HG03175 (cell line): ENCODE measurements at regions not wholly inside any gene's neighbourhood (a gene's known extent, or its start where the extent isn't known, plus 50 kb on each side); places are given as distances from the start of the nearest gene placed in this dataset.

ENCODE experiments used
- ATAC-seq: cut with Tn5 transposase; IDR thresholded peaks from one replicate; pipeline ENCODE4 v1.9.1; 2021; ENCODE audit warnings: mild to moderate bottlenecking, moderate library complexity; ENCODE audit not compliant: unreplicated experiment

GRCh38 chr3:113094337-113095221 is 103.8 kb downstream of the GTPBP8 start:
- ATAC-seq: no peak

GRCh38 chr3:113096188-113096892 is 105.6 kb downstream of the GTPBP8 start:
- ATAC-seq: no peak

GRCh38 chr3:113097960-113098447 is 107.2 kb downstream of the GTPBP8 start:
- no peak for ATAC-seq

- ATAC-seq: no peak
Measured at GRCh38 chr3:113100063-113100462, 109.3 kb downstream of the GTPBP8 start.

GRCh38 chr3:113103588-113103987 is 107.8 kb upstream of the BOC start:
- ATAC-seq: no peak

DNA sequence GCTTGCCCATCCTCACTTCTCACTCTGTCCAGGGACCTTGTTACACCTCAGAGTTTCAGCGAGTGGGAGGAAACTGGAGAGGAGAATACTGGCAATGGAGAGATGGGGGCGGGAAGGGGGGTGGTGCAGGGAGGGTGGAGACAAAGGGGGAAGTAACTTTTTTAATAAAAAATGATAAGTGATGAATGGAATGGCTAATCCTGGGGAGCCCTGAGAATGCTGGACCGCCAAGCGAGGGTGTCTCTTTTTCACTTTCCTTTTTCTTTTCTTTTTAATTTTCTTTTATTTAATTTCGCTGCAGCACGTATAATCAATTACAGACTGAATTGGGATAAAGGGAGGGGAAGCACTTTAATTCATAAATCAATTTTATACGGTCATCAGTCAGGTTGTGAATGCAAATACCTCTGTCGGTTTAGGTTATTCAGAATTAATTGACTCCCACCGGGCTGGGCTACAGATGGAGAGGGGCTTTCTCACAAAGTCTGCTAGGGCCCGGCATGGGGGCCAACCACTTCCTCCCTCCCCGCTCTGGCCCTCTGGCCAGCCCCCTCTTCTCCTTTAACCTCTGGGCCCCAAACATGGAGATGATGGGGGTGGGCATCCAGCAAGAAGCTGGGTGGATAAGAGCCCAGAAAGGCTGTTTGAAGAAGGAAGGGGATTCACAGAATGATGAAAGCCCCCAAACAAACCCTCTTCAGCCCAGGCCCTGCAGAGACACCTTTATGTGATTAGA is 106.8 kb upstream of the BOC start:
- ATAC-seq: no peak

DNA sequence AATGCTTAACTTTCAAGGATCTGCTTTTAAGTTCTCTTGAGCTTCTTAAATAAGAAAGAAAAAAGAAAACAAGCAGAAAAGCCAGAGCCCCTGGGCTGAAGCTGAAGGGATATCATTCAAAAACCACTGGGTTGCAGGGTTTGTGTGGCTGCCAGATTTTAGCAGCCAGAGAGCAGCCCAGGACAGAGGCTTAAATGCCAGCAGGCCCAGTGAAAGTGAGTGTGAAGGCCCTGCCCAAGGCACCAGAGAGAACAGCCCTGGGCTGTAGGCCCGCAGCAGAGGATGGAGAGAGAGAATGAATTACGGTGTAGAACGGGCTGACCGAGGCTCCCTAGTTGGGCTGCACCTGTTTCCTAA is 106.3 kb upstream of the BOC start:
- ATAC-seq: no peak

GRCh38 chr3:113105966-113106660 is 105.2 kb upstream of the BOC start:
- ATAC-seq: no peak

DNA sequence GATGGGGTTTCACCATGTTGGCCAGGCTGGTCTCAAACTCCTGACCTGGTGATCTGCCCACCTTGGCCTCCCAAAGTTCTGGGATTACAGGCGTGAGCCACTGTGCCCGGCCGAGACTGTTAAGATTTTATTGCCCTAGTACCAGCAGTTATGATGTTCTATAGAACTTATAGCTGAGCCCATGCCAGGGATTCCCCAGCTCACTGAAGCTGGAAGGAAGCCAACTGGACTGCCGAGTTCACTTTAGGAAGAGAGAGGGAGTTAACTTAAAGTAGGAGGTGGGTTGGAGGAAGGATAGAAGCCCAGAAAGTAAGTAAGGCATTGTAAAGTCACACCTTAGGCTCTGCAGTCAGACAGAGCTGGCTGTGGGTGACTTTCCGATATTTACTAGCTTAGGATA is 101.1 kb upstream of the BOC start:
- ATAC-seq: no peak

GRCh38 chr3:113111011-113111707 is 100.2 kb upstream of the BOC start:
- no peak for ATAC-seq

DNA sequence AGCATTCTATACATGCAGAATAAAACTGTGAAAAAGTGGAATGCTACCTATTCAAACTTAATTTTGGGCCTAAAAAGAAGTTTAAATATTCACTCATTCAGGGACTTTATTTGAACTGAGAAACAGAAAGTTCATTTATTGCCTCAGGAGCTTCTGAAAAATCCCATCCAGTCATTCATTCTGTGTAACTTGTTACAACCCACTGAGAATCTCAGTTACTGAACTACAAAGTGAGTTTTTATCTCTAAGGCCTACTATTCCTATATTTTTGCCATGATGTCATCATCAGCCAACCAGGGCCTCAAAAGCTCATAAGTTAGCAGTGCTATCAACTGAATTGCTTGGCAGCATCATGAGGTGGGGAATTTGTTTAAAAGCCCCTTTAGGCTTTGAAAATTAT is 98.0 kb upstream of the BOC start:
- ATAC-seq: no peak

DNA sequence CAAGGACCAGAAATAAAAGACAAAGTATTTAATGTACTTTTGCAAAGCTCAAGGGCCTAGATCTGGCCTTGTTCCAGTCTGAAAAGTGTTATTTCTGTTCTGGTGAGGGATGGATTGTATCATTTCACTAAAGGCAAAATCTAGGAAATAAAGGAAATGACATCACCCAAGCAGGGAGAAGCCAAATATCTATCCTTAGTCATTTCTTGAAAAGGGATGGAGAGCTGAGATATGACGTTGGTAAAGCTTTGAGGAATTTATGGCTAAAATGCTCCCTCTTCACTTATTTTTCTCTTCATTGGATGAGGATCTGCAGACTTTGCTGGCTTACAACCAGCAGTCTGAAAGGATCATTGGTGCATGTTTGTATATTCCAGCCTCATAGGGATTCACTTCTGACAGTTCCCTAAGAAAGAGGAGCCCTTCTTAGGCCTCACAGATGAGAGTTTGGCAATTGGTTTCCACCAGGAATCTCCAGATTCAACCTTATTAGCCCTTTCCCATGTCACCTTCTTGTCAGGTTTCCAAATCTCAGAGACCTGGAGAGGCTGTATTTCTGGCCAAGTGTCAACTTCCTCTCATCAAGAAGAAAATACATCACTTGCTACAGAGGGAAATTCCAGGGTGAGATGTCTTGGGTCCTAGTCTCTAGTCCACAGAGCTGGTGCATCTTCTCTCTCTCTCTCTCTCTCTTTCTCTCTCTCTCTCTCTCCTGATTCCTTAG is 93.7 kb upstream of the BOC start:
- ATAC-seq: no peak

- ATAC-seq: no peak
Measured at GRCh38 chr3:113118336-113118735, 93.0 kb upstream of the BOC start.

GRCh38 chr3:113124256-113124830 is 87.0 kb upstream of the BOC start:
- no peak for ATAC-seq

DNA sequence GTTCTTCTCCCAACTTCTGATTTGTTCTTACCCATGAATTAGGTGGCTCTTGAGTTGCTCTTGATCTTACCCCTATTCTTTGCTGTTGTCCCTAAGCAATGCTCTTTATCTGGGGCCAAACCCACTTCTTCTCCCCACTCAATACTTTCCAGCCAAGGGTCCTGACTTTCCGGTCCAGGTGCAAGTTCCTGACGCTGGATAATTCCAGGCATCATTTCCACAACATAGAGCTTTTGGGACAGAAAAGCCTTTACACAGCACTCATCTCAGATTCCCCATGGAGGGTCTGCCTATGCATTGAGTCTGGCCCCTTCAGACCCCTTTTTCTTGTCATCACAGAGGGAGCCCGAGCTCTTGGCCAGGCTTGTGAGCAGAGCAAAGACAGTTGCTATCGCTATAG is 85.4 kb upstream of the BOC start:
- ATAC-seq: no peak

GRCh38 chr3:113128386-113129015 is 82.9 kb upstream of the BOC start:
- ATAC-seq: no peak

- ATAC-seq: no peak
Measured at GRCh38 chr3:113129168-113129567, 82.2 kb upstream of the BOC start.

GRCh38 chr3:113132571-113132996 is 78.8 kb upstream of the BOC start:
- no peak for ATAC-seq

- no peak for ATAC-seq
Measured at GRCh38 chr3:113133140-113133539, 78.2 kb upstream of the BOC start.
